22Rv1 (cell line): ENCODE measurements at regions not wholly inside any gene's neighbourhood (a gene's known extent, or its start where the extent isn't known, plus 50 kb on each side); places are given as distances from the start of the nearest gene placed in this dataset.

ENCODE experiments used
- H3K27ac ChIP-seq: fragments of 450-650 bp; 2 replicates; pipeline ENCODE4 v1.5.1; 2017
- CTCF ChIP-seq: fragments of 450-650 bp; IDR thresholded peaks from 2 replicates; pipeline ENCODE4 v1.5.1; 2017; ENCODE audit warnings: mild to moderate bottlenecking
- ZFX ChIP-seq: fragments of 450-650 bp; IDR thresholded peaks from 2 replicates; pipeline ENCODE4 v1.6.1; 2017; ENCODE audit warnings: antibody characterized with exemption, borderline replicate concordance

GRCh38 chr15:97563516-97563915 is 397.0 kb upstream of the ARRDC4 start:
- TF ChIP-seq ZFX = no peak
- no peak for TF ChIP-seq CTCF
- H3K27ac ChIP-seq = no peak overlapping the region

- H3K27ac ChIP-seq = no peak overlapping the region
- no peak for TF ChIP-seq CTCF
- TF ChIP-seq ZFX = no peak
These were observed 393.5 kb upstream of the ARRDC4 start for GRCh38 chr15:97566961-97567360.

GRCh38 chr15:97567411-97567810 is 393.1 kb upstream of the ARRDC4 start:
- TF ChIP-seq ZFX = no peak
- no peak for TF ChIP-seq CTCF
- no peak overlapping the region for H3K27ac ChIP-seq

- TF ChIP-seq CTCF (no peak), ZFX (no peak)
- H3K27ac ChIP-seq = no peak overlapping the region
These were observed 383.4 kb upstream of the ARRDC4 start for GRCh38 chr15:97576929-97577645.

GRCh38 chr15:97585408-97585807 is 375.1 kb upstream of the ARRDC4 start:
- H3K27ac ChIP-seq = no peak overlapping the region
- no peak for TF ChIP-seq CTCF
- TF ChIP-seq ZFX = no peak

GRCh38 chr15:97592778-97593177 is 367.7 kb upstream of the ARRDC4 start:
- TF ChIP-seq CTCF = no peak
- no peak for TF ChIP-seq ZFX
- no peak overlapping the region for H3K27ac ChIP-seq

GRCh38 chr15:97597801-97598200 is 362.7 kb upstream of the ARRDC4 start:
- no peak overlapping the region for H3K27ac ChIP-seq
- no peak for TF ChIP-seq CTCF
- TF ChIP-seq ZFX = no peak
